ENCODE measurements at regions not wholly inside any gene's neighbourhood (a gene's known extent, or its start where the extent isn't known, plus 50 kb on each side); places are given as distances from the start of the nearest gene placed in this dataset.
"Not testable (repeated sequence)": the region's sequence is repeated elsewhere in the genome, so short reads cannot be mapped to it uniquely, and the experiment has no call there.

DNA sequence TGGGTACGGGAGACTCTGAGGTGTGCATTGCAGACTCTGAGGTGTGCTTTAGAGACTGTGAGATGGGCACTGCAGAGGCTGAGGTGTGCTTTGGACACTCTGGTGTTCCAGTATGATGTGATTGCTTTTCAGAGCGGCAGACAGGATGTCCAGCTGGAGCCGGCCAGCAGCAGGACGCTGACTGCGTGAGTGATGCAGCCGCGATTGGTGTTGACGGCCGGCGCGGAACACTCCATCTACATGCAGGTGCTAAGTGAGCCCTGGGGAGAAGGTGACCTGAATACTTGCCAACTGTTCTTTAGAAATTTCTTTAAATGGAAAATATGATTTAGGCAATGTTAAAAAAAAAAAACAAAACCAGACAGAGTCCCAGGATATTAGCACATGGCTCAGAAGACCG is 103.1 kb upstream of the PPP2R3B start:
- no peak for TF ChIP-seq CTCF (IDR thresholded peaks at IDR 0.05; ENCODE audit: borderline replicate concordance)
- H3K9me3 ChIP-seq (replicated peaks), result peaks cover 9% of the 10 kb centered on the region
- H3K36me3 ChIP-seq, result no peaks in the 10 kb centered on the region
- H3K27me3 ChIP-seq (ENCODE audit: low read depth), result peaks cover 4% of the 10 kb centered on the region
- H3K27ac ChIP-seq (replicated peaks), result no peak overlapping the region
- no peak for DNase-seq
- H3K4me1 ChIP-seq, result no peaks in the 10 kb centered on the region
- intact Hi-C loops (cut with micrococcal nuclease), result no loop called here
- H3K4me3 ChIP-seq, result no peak overlapping the region

DNA sequence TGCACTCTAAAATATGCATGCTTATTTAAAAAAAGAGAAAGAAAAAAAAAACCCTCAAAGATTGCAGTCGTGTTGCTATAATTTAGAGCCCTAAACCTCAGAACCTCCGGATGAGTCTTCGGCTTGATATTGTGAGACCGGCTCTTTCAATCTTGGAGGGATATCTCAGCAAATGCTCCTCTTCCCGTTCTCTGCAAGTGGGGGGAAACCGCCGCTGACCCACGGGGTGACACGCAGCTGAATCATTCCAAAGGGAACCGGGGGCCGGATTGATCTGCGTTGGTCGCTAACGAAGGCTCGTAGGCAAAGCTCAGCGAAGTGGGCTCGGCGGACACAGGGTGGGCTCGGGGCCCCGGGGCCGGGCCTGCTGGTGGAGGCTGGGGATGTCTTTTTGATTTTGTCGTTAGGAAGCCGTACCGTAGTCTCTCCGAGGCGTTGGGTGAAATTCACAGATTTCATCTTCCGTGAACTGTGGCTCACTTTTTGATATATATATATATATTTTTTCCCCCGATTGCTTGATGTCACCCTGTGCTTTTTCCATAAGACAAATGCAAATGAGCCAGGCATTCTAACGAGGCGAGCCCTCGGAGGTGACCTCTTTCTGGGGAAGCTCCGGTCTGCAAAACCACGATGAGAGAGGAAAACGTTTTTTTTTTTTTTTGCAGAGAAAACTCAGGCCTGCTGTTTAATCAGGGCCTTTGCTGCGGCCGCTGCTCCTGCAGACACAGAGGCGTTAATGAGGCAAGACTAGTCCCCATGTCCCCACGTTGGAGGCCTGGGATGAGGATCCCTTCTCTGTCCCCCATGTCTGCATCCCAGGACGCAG is 110.7 kb upstream of the PPP2R3B start:
- Histone ChIP-seq H3K27me3 (ENCODE audit: low read depth) (peaks cover 76% of the 10 kb centered on the region), H3K27ac (replicated peaks) (no peak overlapping the region), H3K9me3 (replicated peaks) (no peaks in the 10 kb centered on the region), H3K4me1 (no peaks in the 10 kb centered on the region), H3K36me3 (no peaks in the 10 kb centered on the region), H3K4me3 (no peak overlapping the region)
- TF ChIP-seq CTCF (IDR thresholded peaks at IDR 0.05; ENCODE audit: borderline replicate concordance), result no peak
- DNase-seq, result no peak
- intact Hi-C loops (cut with micrococcal nuclease), result no loop called here

- H3K27me3 ChIP-seq (ENCODE audit: low read depth), result peaks cover 90% of the 10 kb centered on the region
- H3K4me3 ChIP-seq; H3K9me3 ChIP-seq (replicated peaks); H3K36me3 ChIP-seq; intact Hi-C loops (cut with micrococcal nuclease); H3K4me1 ChIP-seq; H3K27ac ChIP-seq (replicated peaks); DNase-seq: not testable (repeated sequence)
Measured at GRCh38 chrX:498901-499300, 112.2 kb upstream of the PPP2R3B start.

DNA sequence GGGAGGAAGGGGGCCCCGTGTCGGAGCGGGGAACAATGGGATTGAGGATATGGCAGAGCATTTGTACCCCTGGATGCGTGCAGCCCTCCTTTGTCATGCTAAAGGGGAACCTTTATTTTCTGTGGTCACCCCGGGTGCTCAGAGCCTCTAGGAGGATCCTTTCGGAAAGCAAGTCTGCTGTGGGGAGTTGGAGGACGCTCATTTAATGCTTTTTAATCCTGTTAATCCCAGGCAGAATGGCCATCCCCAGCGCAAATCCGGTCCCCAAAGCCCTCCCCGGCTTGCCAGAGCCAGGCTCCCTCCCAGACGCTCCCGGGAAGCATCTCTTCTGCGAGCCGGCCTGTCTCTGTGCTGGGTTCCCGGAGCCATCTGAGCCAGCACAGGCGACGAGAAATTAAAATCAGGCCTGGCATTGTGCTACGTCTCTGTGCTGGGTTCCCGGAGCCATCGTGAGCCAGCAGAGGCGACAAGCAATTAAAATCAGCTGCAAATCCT is 113.2 kb upstream of the PPP2R3B start:
- DNase-seq, result no peak
- intact Hi-C loops (cut with micrococcal nuclease), result no loop called here
- Histone ChIP-seq H3K9me3 (replicated peaks) (no peaks in the 10 kb centered on the region), H3K27ac (replicated peaks) (no peak overlapping the region), H3K4me3 (no peak overlapping the region), H3K36me3 (no peaks in the 10 kb centered on the region), H3K4me1 (no peaks in the 10 kb centered on the region), H3K27me3 (ENCODE audit: low read depth) (peaks cover 95% of the 10 kb centered on the region)
- TF ChIP-seq CTCF (IDR thresholded peaks at IDR 0.05; ENCODE audit: borderline replicate concordance), result no peak

DNA sequence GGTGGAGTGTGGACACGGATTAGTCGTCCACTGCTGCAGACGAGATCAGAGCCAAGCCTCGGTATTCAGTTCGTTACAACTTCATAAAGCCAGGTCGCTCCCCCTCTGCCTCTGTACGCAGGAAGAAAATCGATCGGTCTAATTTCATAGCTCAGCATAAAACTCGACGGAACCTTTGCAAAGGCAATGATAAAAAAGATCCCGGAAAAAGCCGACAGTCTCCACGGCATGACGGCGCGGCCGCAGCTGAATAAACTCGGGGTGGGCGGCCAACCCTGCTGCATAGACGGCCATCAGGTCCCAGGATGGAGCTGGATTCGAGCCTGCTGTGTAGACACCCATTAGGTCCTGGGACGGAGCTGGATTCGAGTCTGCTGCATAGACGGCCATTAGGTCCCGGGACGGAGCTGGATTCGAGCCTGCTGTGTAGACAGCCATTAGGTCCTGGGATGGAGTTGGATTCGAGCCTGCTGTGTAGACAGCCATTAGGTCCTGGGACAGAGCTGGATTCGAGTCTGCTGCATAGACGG is 113.8 kb upstream of the PPP2R3B start:
- Histone ChIP-seq H3K27me3 (ENCODE audit: low read depth) (peaks cover 89% of the 10 kb centered on the region), H3K4me1 (no peaks in the 10 kb centered on the region), H3K27ac (replicated peaks) (no peak overlapping the region), H3K4me3 (no peak overlapping the region), H3K36me3 (no peaks in the 10 kb centered on the region), H3K9me3 (replicated peaks) (no peaks in the 10 kb centered on the region)
- intact Hi-C loops (cut with micrococcal nuclease), result no loop called here
- no peak for TF ChIP-seq CTCF (IDR thresholded peaks at IDR 0.05; ENCODE audit: borderline replicate concordance)
- no peak for DNase-seq

GRCh38 chrX:506341-506740 is 119.6 kb upstream of the PPP2R3B start:
- Histone ChIP-seq H3K4me1 (no peaks in the 10 kb centered on the region), H3K27ac (replicated peaks) (no peak overlapping the region), H3K4me3 (no peak overlapping the region), H3K36me3 (no peaks in the 10 kb centered on the region), H3K9me3 (replicated peaks) (peaks cover 30% of the 10 kb centered on the region), H3K27me3 (ENCODE audit: low read depth) (peaks cover 39% of the 10 kb centered on the region)
- no peak for DNase-seq
- intact Hi-C loops (cut with micrococcal nuclease), result no loop called here
- TF ChIP-seq CTCF (IDR thresholded peaks at IDR 0.05; ENCODE audit: borderline replicate concordance), result no peak

All from left ventricle myocardium inferior (tissue), 1 donor.